ENCODE measurements at regions not wholly inside any gene's neighbourhood (a gene's known extent, or its start where the extent isn't known, plus 50 kb on each side); places are given as distances from the start of the nearest gene placed in this dataset.

DNA sequence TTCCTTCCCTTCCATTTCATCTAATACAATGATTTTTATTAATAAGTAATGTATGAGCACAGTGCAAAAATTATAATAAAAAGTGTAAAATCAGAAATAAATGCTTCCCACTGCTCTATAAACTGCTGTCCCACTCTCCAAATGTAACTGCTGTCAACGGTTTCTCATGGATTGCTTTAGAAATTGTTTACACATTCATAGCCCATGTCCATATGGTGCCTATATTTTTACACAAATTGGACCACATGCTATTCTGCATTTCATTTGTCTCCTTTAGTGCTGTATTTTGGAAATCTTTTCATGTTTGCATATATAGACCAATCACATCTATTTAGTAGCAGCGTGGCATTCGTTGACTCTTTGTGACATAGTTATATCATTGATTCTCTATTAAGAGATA is 164.7 kb upstream of the SLCO3A1 start:
- Histone ChIP-seq H3K9me2 (ENCODE audit: insufficient read depth, low read length) (no peaks in the 10 kb centered on the region), H3K4me2 (ENCODE audit: low read length) (no peak overlapping the region), H3K27ac (ENCODE audit: low read length) (no peak overlapping the region), H2AFZ (ENCODE audit: low read depth, low read length) (no peak overlapping the region), H3K9ac (ENCODE audit: low read length) (no peak overlapping the region), H3K36me3 (ENCODE audit: insufficient read depth, low read length) (no peaks in the 10 kb centered on the region), H3K9me3 (ENCODE audit: low read length) (no peaks in the 10 kb centered on the region), H4K20me1 (ENCODE audit: insufficient read depth) (no peaks in the 10 kb centered on the region), H3K27me3 (ENCODE audit: insufficient read depth, low read depth, low read length) (no peaks in the 10 kb centered on the region), H3K79me2 (replicated peaks; ENCODE audit: insufficient read depth, low read length) (no peaks in the 10 kb centered on the region), H3F3A (ENCODE audit: insufficient read depth, low read length, poor library complexity, severe bottlenecking) (no peaks in the 10 kb centered on the region), H3K4me3 (ENCODE audit: low read length) (no peak overlapping the region)
- TF ChIP-seq, protein P1, sequence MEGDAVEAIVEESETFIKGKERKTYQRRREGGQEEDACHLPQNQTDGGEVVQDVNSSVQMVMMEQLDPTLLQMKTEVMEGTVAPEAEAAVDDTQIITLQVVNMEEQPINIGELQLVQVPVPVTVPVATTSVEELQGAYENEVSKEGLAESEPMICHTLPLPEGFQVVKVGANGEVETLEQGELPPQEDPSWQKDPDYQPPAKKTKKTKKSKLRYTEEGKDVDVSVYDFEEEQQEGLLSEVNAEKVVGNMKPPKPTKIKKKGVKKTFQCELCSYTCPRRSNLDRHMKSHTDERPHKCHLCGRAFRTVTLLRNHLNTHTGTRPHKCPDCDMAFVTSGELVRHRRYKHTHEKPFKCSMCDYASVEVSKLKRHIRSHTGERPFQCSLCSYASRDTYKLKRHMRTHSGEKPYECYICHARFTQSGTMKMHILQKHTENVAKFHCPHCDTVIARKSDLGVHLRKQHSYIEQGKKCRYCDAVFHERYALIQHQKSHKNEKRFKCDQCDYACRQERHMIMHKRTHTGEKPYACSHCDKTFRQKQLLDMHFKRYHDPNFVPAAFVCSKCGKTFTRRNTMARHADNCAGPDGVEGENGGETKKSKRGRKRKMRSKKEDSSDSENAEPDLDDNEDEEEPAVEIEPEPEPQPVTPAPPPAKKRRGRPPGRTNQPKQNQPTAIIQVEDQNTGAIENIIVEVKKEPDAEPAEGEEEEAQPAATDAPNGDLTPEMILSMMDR (IDR thresholded peaks at IDR 0.05; ENCODE audit: poor library complexity, severe bottlenecking): no peak
- no peak for TF ChIP-seq SMC3 (conservative IDR thresholded peaks at IDR 0.05; ENCODE audit: poor library complexity)
- TF ChIP-seq POLR2AphosphoS5 (IDR thresholded peaks at IDR 0.05): no peak
- no peak for TF ChIP-seq REST (IDR thresholded peaks at IDR 0.05; ENCODE audit: borderline replicate concordance)
- TF ChIP-seq RAD21 (conservative IDR thresholded peaks at IDR 0.05): no peak

GRCh38 chr15:91689377-91689776 is 164.1 kb upstream of the SLCO3A1 start:
- Histone ChIP-seq H4K20me1 (ENCODE audit: insufficient read depth) (no peaks in the 10 kb centered on the region), H3K27me3 (ENCODE audit: insufficient read depth, low read depth, low read length) (no peaks in the 10 kb centered on the region), H3K79me2 (replicated peaks; ENCODE audit: insufficient read depth, low read length) (no peaks in the 10 kb centered on the region), H3F3A (ENCODE audit: insufficient read depth, low read length, poor library complexity, severe bottlenecking) (no peaks in the 10 kb centered on the region), H3K9ac (ENCODE audit: low read length) (no peak overlapping the region), H3K4me2 (ENCODE audit: low read length) (no peak overlapping the region), H3K9me2 (ENCODE audit: insufficient read depth, low read length) (no peaks in the 10 kb centered on the region), H3K36me3 (ENCODE audit: insufficient read depth, low read length) (no peaks in the 10 kb centered on the region), H2AFZ (ENCODE audit: low read depth, low read length) (no peak overlapping the region), H3K4me3 (ENCODE audit: low read length) (no peak overlapping the region), H3K9me3 (ENCODE audit: low read length) (no peaks in the 10 kb centered on the region), H3K27ac (ENCODE audit: low read length) (no peak overlapping the region)
- TF ChIP-seq REST (IDR thresholded peaks at IDR 0.05; ENCODE audit: borderline replicate concordance) (no peak), POLR2AphosphoS5 (IDR thresholded peaks at IDR 0.05) (no peak), SMC3 (conservative IDR thresholded peaks at IDR 0.05; ENCODE audit: poor library complexity) (no peak), MXI1 (conservative IDR thresholded peaks at IDR 0.05; ENCODE audit: poor library complexity, severe bottlenecking) (no peak)
